ENCODE measurements at regions not wholly inside any gene's neighbourhood (a gene's known extent, or its start where the extent isn't known, plus 50 kb on each side); places are given as distances from the start of the nearest gene placed in this dataset.
A peak's percentile ranks its signal among the peaks of the same experiment; 100 is the strongest.

GRCh38 chr11:134647066-134647743, 235.2 kb upstream of the B3GAT1 start:
- no peak for DNase-seq (ENCODE audit: low read depth)

- DNase-seq (ENCODE audit: low read depth): no peak
Observed at GRCh38 chr11:134646561-134646960, 234.5 kb upstream of the B3GAT1 start.

- DNase-seq (ENCODE audit: low read depth): no peak
Observed at GRCh38 chr11:134645576-134645975, 233.5 kb upstream of the B3GAT1 start.

- DNase-seq (ENCODE audit: low read depth): no peak
Observed at GRCh38 chr11:134644476-134645456, 232.7 kb upstream of the B3GAT1 start.

- no peak for DNase-seq (ENCODE audit: low read depth)
Observed at GRCh38 chr11:134643115-134644012, 231.3 kb upstream of the B3GAT1 start.

- DNase-seq (ENCODE audit: low read depth): no peak
Observed at GRCh38 chr11:134642206-134642605, 230.2 kb upstream of the B3GAT1 start.

GRCh38 chr11:134640971-134641968, 229.2 kb upstream of the B3GAT1 start:
- no peak for DNase-seq (ENCODE audit: low read depth)

- DNase-seq (ENCODE audit: low read depth): no peak
Observed at GRCh38 chr11:134640536-134640935, 228.5 kb upstream of the B3GAT1 start.

GRCh38 chr11:134639586-134640330, 227.7 kb upstream of the B3GAT1 start:
- no peak for DNase-seq (ENCODE audit: low read depth)

- DNase-seq (ENCODE audit: low read depth): peak; percentile 16
Observed at GRCh38 chr11:134638796-134639430, 226.9 kb upstream of the B3GAT1 start.

- no peak for DNase-seq (ENCODE audit: low read depth)
Observed at GRCh38 chr11:134637091-134638015, 225.3 kb upstream of the B3GAT1 start.

GRCh38 chr11:134636071-134636470, 224.0 kb upstream of the B3GAT1 start:
- no peak for DNase-seq (ENCODE audit: low read depth)

- DNase-seq (ENCODE audit: low read depth): no peak
Observed at GRCh38 chr11:134634897-134635831, 223.1 kb upstream of the B3GAT1 start.

- no peak for DNase-seq (ENCODE audit: low read depth)
Observed at GRCh38 chr11:134633276-134633675, 221.2 kb upstream of the B3GAT1 start.

GRCh38 chr11:134632347-134633119, 220.5 kb upstream of the B3GAT1 start:
- no peak for DNase-seq (ENCODE audit: low read depth)

GRCh38 chr11:134630861-134631260, 218.8 kb upstream of the B3GAT1 start:
- DNase-seq (ENCODE audit: low read depth): no peak

Data from forelimb muscle (tissue), 1 donor.